Endodermal cell (in vitro differentiated cells): ENCODE measurements at regions not wholly inside any gene's neighbourhood (a gene's known extent, or its start where the extent isn't known, plus 50 kb on each side); places are given as distances from the start of the nearest gene placed in this dataset.

Experiments
- DNase-seq: peaks from one replicate; pipeline ENCODE4 v3.0.0-alpha.2; 2017
- H3K27ac ChIP-seq: 2 replicates; pipeline ENCODE4 v1.5.1; 2013; ENCODE audit warnings: mild to moderate bottlenecking, low read depth, low read length, moderate library complexity
- H3K27me3 ChIP-seq: 2 replicates; pipeline ENCODE4 v1.6.1; 2013; ENCODE audit warnings: mild to moderate bottlenecking, low read length, moderate library complexity; ENCODE audit not compliant: insufficient read depth, control insufficient read depth, poor library complexity, severe bottlenecking
- H3K36me3 ChIP-seq: 2 replicates; pipeline ENCODE4 v1.7.0; 2013; ENCODE audit warnings: mild to moderate bottlenecking, low read length, moderate library complexity; ENCODE audit not compliant: control insufficient read depth, insufficient read depth
- H3K4me1 ChIP-seq: one replicate; pipeline ENCODE4 v1.7.0; 2013; ENCODE audit warnings: low read length; ENCODE audit not compliant: control insufficient read depth, insufficient read depth
- H3K4me3 ChIP-seq: 2 replicates; pipeline ENCODE4 v1.5.1; 2013; ENCODE audit warnings: mild to moderate bottlenecking, low read length, moderate library complexity
- H3K9ac ChIP-seq: 2 replicates; pipeline ENCODE4 v1.6.1; 2013; ENCODE audit warnings: mild to moderate bottlenecking, low read length, moderate library complexity; ENCODE audit not compliant: poor library complexity, severe bottlenecking; ENCODE audit errors: extremely low read depth
- H3K9me3 ChIP-seq: 2 replicates; pipeline ENCODE4 v1.6.1; 2013; ENCODE audit warnings: mild to moderate bottlenecking, low read length, moderate library complexity; ENCODE audit not compliant: control insufficient read depth
- H3K27ac Mint-ChIP-seq: 2 replicates; pipeline ENCODE4 v1.8.0; 2020; ENCODE audit warnings: mixed read lengths
- H3K27me3 Mint-ChIP-seq: 2 replicates; pipeline ENCODE4 v1.8.0; 2021; ENCODE audit warnings: mild to moderate bottlenecking, mixed read lengths; ENCODE audit not compliant: insufficient read depth
- H3K36me3 Mint-ChIP-seq: 2 replicates; pipeline ENCODE4 v1.8.0; 2020; ENCODE audit warnings: low read depth, mixed read lengths
- H3K4me1 Mint-ChIP-seq: 2 replicates; pipeline ENCODE4 v1.8.0; 2020; ENCODE audit warnings: mixed read lengths
- H3K4me3 Mint-ChIP-seq: 2 replicates; pipeline ENCODE4 v1.8.0; 2020; ENCODE audit warnings: mild to moderate bottlenecking, moderate library complexity, mixed read lengths
- H3K9me3 Mint-ChIP-seq: 2 replicates; pipeline ENCODE4 v1.8.0; 2020; ENCODE audit warnings: mild to moderate bottlenecking, mixed read lengths
- WGBS, 2 experiments: methylation state at CpG; one replicate each; pipeline versions ENCODE4 v1.1.5 to v1.1.7; 2013; ENCODE audit warnings: missing lambda C conversion rate in 2 of 2, mixed read lengths in 1 of 2; ENCODE audit not compliant: insufficient coverage in 1 of 2, insufficient read length in 1 of 2; 5-methylcytosine and 5-hydroxymethylcytosine counted together
- TF ChIP-seq, protein P1 (sequence below): fragments of 200-600 bp; sonication (generic); conservative IDR thresholded peaks from 2 replicates; pipeline ENCODE4 v1.5.0; 2021; ENCODE audit warnings: antibody characterized with exemption, mild to moderate bottlenecking

DNA sequence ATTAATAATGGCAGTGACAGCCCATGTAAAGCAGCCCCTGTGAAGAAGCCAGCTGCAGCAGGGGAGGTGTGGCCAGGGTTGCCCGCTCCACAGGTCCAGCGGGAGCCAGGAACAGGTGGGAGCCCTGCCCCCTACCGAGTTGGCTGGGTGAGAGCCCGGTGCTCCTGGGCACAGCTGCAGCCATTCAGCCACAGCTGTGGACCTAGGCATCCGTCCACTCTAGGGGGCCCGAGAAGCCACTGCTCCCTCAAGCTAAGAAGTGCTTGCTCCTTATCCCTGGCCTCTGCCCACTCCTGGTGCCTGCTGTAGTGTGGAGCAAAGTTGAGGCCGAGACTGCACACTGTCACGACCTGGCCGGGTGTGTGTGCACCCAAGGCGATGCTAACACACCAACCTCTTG, 1469.0 kb downstream of the PCDH7 start:
- Mint-ChIP-seq H3K36me3 (no peaks in the 10 kb centered on the region), H3K4me1 (no peaks in the 10 kb centered on the region), H3K9me3 (no peaks in the 10 kb centered on the region), H3K27me3 (no peaks in the 10 kb centered on the region), H3K4me3 (no peak overlapping the region), H3K27ac (no peak overlapping the region)
- 92 to 100% methylated on average over 1 to 10 of the region's 10 CpGs for WGBS, 2 experiments
- Histone ChIP-seq H3K9ac (no peak overlapping the region), H3K9me3 (no peaks in the 10 kb centered on the region), H3K27ac (no peak overlapping the region), H3K36me3 (no peaks in the 10 kb centered on the region), H3K4me3 (no peak overlapping the region), H3K27me3 (no peaks in the 10 kb centered on the region), H3K4me1 (no peaks in the 10 kb centered on the region)
- TF ChIP-seq, protein P1, sequence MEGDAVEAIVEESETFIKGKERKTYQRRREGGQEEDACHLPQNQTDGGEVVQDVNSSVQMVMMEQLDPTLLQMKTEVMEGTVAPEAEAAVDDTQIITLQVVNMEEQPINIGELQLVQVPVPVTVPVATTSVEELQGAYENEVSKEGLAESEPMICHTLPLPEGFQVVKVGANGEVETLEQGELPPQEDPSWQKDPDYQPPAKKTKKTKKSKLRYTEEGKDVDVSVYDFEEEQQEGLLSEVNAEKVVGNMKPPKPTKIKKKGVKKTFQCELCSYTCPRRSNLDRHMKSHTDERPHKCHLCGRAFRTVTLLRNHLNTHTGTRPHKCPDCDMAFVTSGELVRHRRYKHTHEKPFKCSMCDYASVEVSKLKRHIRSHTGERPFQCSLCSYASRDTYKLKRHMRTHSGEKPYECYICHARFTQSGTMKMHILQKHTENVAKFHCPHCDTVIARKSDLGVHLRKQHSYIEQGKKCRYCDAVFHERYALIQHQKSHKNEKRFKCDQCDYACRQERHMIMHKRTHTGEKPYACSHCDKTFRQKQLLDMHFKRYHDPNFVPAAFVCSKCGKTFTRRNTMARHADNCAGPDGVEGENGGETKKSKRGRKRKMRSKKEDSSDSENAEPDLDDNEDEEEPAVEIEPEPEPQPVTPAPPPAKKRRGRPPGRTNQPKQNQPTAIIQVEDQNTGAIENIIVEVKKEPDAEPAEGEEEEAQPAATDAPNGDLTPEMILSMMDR = no peak
- no peak for DNase-seq

GRCh38 chr4:32189788-32190187, 1469.6 kb downstream of the PCDH7 start:
- Histone ChIP-seq H3K27me3 (no peaks in the 10 kb centered on the region), H3K36me3 (no peaks in the 10 kb centered on the region), H3K9ac (no peak overlapping the region), H3K27ac (no peak overlapping the region), H3K4me3 (no peak overlapping the region), H3K9me3 (no peaks in the 10 kb centered on the region), H3K4me1 (no peaks in the 10 kb centered on the region)
- H3K4me3 Mint-ChIP-seq = no peak overlapping the region
- H3K9me3 Mint-ChIP-seq = no peaks in the 10 kb centered on the region
- H3K4me1 Mint-ChIP-seq = no peaks in the 10 kb centered on the region
- TF ChIP-seq, protein P1 = no peak
- H3K27ac Mint-ChIP-seq = no peak overlapping the region
- H3K27me3 Mint-ChIP-seq = no peaks in the 10 kb centered on the region
- DNase-seq = no peak
- no peaks in the 10 kb centered on the region for H3K36me3 Mint-ChIP-seq
- 87 to 93% methylated on average over 2 to 5 of the region's 5 CpGs for WGBS, 2 experiments

DNA sequence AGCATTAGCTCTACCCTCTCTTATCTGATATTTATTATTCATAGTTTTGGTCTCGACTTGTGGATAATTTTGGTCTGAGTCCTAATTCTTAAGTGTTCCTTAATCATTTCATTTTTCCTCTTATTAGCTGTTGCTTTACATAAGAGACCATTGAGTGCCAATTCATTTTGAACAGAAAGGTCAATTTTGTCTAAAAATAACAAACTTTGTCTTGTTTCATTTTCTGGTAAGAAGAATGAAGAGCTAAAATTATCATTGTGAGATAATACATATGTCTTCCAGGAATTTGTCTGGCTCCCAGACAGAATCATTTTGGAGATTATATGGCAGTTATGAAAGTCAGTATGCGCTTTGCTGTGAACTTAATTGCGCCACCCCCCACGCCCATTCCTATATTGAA, 1471.8 kb downstream of the PCDH7 start:
- TF ChIP-seq, protein P1 = no peak
- Mint-ChIP-seq H3K36me3 (no peaks in the 10 kb centered on the region), H3K4me1 (no peaks in the 10 kb centered on the region), H3K27me3 (no peaks in the 10 kb centered on the region), H3K4me3 (no peak overlapping the region), H3K27ac (no peak overlapping the region), H3K9me3 (peaks cover 3% of the 10 kb centered on the region)
- no peaks in the 10 kb centered on the region for H3K4me1 ChIP-seq
- H3K9ac ChIP-seq = no peak overlapping the region
- no peaks in the 10 kb centered on the region for H3K9me3 ChIP-seq
- no peak overlapping the region for H3K27ac ChIP-seq
- no peak overlapping the region for H3K4me3 ChIP-seq
- no peaks in the 10 kb centered on the region for H3K36me3 ChIP-seq
- no peak for DNase-seq
- WGBS, 2 experiments = 94 to 100% methylated on average over 3 to 4 of the region's 4 CpGs
- H3K27me3 ChIP-seq = no peaks in the 10 kb centered on the region
